Uterus (tissue), 2 donors: ENCODE measurements at regions not wholly inside any gene's neighbourhood (a gene's known extent, or its start where the extent isn't known, plus 50 kb on each side); places are given as distances from the start of the nearest gene placed in this dataset.

Source experiments
- CTCF ChIP-seq, 4 experiments: fragments of 200-600 bp in 2 of 4; fragments of 450-650 bp in 2 of 4; sonication (generic) in 2 of 4; IDR thresholded peaks; one replicate each; pipeline ENCODE4 v1.5.1; 2016 to 2019; ENCODE audit warnings: antibody characterized with exemption in 4 of 4, mild to moderate bottlenecking in 2 of 4, moderate library complexity in 1 of 4
- POLR2A ChIP-seq, 2 donors: fragments of 450-650 bp; IDR thresholded peaks; one replicate each; pipeline ENCODE4 v1.6.1; 2016; ENCODE audit warnings: antibody characterized with exemption in 2 of 2, mild to moderate bottlenecking in 1 of 2, moderate library complexity in 1 of 2

- TF ChIP-seq CTCF (IDR thresholded peaks at IDR 0.05) = no peak
- no peak for TF ChIP-seq POLR2A (IDR thresholded peaks at IDR 0.05)
These were observed 169.0 kb upstream of the HS3ST3A1 start for GRCh38 chr17:13770702-13771101.
